BE2C (cell line): ENCODE measurements at regions not wholly inside any gene's neighbourhood (a gene's known extent, or its start where the extent isn't known, plus 50 kb on each side); places are given as distances from the start of the nearest gene placed in this dataset.

ENCODE experiments used
- DNase-seq: peaks from one replicate; pipeline ENCODE4 v3.0.0-alpha.2; 2020
- H3K27me3 ChIP-seq: fragments of 250-450 bp; sonication (Bioruptor Pico); 2 replicates; pipeline ENCODE4 v1.5.1; 2020; ENCODE audit warnings: mild to moderate bottlenecking
- H3K36me3 ChIP-seq: fragments of 250-450 bp; sonication (Bioruptor Pico); 2 replicates; pipeline ENCODE4 v1.5.1; 2020; ENCODE audit warnings: mild to moderate bottlenecking
- H3K4me1 ChIP-seq: fragments of 250-450 bp; sonication (Bioruptor Pico); 2 replicates; pipeline ENCODE4 v1.5.1; 2020
- H3K4me3 ChIP-seq: 2 replicates; pipeline ENCODE4 v1.5.1; 2011; ENCODE audit warnings: low read depth, low read length
- H3K9me3 ChIP-seq: fragments of 250-450 bp; sonication (Bioruptor Pico); 2 replicates; pipeline ENCODE4 v1.5.1; 2020
- TF ChIP-seq, protein P1 (sequence below): IDR thresholded peaks from 2 replicates; pipeline ENCODE4 v1.5.1; 2012; ENCODE audit warnings: mild to moderate bottlenecking, low read depth, low read length

DNA sequence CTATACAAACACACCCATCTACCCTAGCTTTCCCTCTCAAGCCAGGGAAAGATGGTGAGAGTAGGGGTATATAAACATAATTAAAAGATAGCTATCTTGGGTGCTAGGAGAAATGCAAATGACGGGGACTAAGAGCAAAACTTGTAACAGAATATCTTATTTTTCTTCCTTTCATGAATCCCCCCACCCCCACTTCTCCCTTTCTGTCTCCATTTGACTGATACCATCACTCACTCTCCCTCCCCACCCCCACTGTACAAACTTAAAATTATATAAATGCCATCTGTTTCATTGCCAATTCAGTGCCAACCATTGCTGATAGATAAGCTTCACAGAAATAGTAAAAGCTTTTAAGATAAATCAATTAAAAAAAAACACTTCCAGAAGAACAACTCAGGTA is 268.6 kb downstream of the SLC6A15 start:
- Histone ChIP-seq H3K4me3 (no peak overlapping the region), H3K9me3 (no peaks in the 10 kb centered on the region), H3K27me3 (no peaks in the 10 kb centered on the region), H3K36me3 (no peaks in the 10 kb centered on the region), H3K4me1 (peaks cover 44% of the 10 kb centered on the region)
- DNase-seq = peak; percentile 60
- TF ChIP-seq, protein P1, sequence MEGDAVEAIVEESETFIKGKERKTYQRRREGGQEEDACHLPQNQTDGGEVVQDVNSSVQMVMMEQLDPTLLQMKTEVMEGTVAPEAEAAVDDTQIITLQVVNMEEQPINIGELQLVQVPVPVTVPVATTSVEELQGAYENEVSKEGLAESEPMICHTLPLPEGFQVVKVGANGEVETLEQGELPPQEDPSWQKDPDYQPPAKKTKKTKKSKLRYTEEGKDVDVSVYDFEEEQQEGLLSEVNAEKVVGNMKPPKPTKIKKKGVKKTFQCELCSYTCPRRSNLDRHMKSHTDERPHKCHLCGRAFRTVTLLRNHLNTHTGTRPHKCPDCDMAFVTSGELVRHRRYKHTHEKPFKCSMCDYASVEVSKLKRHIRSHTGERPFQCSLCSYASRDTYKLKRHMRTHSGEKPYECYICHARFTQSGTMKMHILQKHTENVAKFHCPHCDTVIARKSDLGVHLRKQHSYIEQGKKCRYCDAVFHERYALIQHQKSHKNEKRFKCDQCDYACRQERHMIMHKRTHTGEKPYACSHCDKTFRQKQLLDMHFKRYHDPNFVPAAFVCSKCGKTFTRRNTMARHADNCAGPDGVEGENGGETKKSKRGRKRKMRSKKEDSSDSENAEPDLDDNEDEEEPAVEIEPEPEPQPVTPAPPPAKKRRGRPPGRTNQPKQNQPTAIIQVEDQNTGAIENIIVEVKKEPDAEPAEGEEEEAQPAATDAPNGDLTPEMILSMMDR = no peak

GRCh38 chr12:84641940-84642545 is 270.6 kb downstream of the SLC6A15 start:
- no peak for DNase-seq
- H3K27me3 ChIP-seq = no peaks in the 10 kb centered on the region
- H3K9me3 ChIP-seq = no peaks in the 10 kb centered on the region
- TF ChIP-seq, protein P1 = no peak
- H3K4me3 ChIP-seq = no peak overlapping the region
- no peaks in the 10 kb centered on the region for H3K36me3 ChIP-seq
- H3K4me1 ChIP-seq = peaks cover 42% of the 10 kb centered on the region

GRCh38 chr12:84638811-84639368 is 273.7 kb downstream of the SLC6A15 start:
- peaks cover 21% of the 10 kb centered on the region for H3K4me1 ChIP-seq

GRCh38 chr12:84637926-84638325 is 274.7 kb downstream of the SLC6A15 start:
- no peaks in the 10 kb centered on the region for H3K9me3 ChIP-seq
- H3K36me3 ChIP-seq = no peaks in the 10 kb centered on the region
- H3K4me3 ChIP-seq = no peak overlapping the region
- no peaks in the 10 kb centered on the region for H3K27me3 ChIP-seq
- TF ChIP-seq, protein P1 = no peak
- peaks cover 11% of the 10 kb centered on the region for H3K4me1 ChIP-seq
- no peak for DNase-seq

More at GRCh38 chr12:84638811-84639368, 273.7 kb downstream of the SLC6A15 start:
- TF ChIP-seq, protein P1 = no peak
- Histone ChIP-seq H3K27me3 (no peaks in the 10 kb centered on the region), H3K9me3 (no peaks in the 10 kb centered on the region), H3K4me3 (no peak overlapping the region), H3K36me3 (no peaks in the 10 kb centered on the region)
- no peak for DNase-seq

- DNase-seq = no peak
- Histone ChIP-seq H3K4me1 (peaks cover 8% of the 10 kb centered on the region; the same call in 1 of the 2 replicates), H3K36me3 (no peaks in the 10 kb centered on the region), H3K27me3 (no peaks in the 10 kb centered on the region), H3K4me3 (no peak overlapping the region), H3K9me3 (no peaks in the 10 kb centered on the region)
- TF ChIP-seq, protein P1 = no peak
Observed at GRCh38 chr12:84636801-84637290, 275.8 kb downstream of the SLC6A15 start.

DNA sequence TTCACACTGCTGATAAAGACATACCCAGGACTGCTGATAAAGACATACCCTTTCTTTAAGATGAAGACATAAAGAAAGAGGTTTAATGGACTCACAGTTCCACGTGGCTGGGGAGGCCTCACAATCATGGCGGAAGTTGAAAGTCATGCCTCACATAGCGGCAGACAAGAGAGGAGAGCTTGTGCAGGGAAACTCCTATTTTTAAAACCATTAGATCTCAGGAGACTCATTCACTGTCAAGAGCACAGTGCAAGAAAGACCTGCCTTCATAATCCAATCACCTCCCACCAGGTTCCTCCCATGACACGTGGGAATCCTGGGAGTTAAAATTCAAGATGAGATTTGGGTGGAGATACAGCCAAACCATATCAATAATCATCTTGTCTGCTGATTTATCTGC is 278.1 kb downstream of the SLC6A15 start:
- no peaks in the 10 kb centered on the region for H3K27me3 ChIP-seq
- H3K4me1 ChIP-seq = peaks cover 3% of the 10 kb centered on the region; the same call in 1 of the 2 replicates
- H3K4me3 ChIP-seq = no peak overlapping the region
- no peak for DNase-seq
- TF ChIP-seq, protein P1 = no peak
- no peaks in the 10 kb centered on the region for H3K9me3 ChIP-seq
- H3K36me3 ChIP-seq = no peaks in the 10 kb centered on the region
